Lower leg skin (tissue), 3 donors: ENCODE measurements at regions not wholly inside any gene's neighbourhood (a gene's known extent, or its start where the extent isn't known, plus 50 kb on each side); places are given as distances from the start of the nearest gene placed in this dataset.

ENCODE experiments used
- POLR2A ChIP-seq, 2 donors: fragments of 450-650 bp; IDR thresholded peaks; one replicate each; pipeline ENCODE4 v1.6.1; 2016 to 2017; ENCODE audit warnings: antibody characterized with exemption in 2 of 2, mild to moderate bottlenecking in 1 of 2, moderate library complexity in 1 of 2
- TF ChIP-seq, protein P1 (sequence below), 3 donors: fragments of 450-650 bp; IDR thresholded peaks; one replicate each; pipeline ENCODE4 v1.5.1; 2016; ENCODE audit warnings: antibody characterized with exemption in 3 of 3, mild to moderate bottlenecking in 3 of 3, moderate library complexity in 2 of 3

DNA sequence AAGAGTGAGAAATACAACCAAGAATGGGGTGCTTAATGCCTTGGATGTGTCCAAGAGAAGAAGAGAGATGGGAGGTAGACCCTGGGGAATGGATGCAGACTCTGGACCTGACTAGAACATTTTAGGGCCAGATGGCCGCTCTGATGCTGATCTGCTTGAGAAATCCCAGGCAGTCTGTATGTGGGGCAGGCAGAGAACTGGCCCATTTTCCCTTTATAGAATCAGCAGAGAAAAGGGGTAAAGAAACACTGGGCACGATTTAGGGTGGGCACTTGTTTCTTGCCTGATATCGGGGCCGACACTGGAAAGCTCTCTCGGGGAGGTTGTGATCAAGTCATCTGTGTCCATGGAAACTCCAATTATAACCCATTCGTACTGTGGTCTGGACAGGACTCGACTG is 118.5 kb upstream of the FSTL4 start:
- TF ChIP-seq, protein P1, sequence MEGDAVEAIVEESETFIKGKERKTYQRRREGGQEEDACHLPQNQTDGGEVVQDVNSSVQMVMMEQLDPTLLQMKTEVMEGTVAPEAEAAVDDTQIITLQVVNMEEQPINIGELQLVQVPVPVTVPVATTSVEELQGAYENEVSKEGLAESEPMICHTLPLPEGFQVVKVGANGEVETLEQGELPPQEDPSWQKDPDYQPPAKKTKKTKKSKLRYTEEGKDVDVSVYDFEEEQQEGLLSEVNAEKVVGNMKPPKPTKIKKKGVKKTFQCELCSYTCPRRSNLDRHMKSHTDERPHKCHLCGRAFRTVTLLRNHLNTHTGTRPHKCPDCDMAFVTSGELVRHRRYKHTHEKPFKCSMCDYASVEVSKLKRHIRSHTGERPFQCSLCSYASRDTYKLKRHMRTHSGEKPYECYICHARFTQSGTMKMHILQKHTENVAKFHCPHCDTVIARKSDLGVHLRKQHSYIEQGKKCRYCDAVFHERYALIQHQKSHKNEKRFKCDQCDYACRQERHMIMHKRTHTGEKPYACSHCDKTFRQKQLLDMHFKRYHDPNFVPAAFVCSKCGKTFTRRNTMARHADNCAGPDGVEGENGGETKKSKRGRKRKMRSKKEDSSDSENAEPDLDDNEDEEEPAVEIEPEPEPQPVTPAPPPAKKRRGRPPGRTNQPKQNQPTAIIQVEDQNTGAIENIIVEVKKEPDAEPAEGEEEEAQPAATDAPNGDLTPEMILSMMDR (IDR thresholded peaks at IDR 0.05) = no peak
- TF ChIP-seq POLR2A (IDR thresholded peaks at IDR 0.05) = no peak
